ENCODE measurements at regions not wholly inside any gene's neighbourhood (a gene's known extent, or its start where the extent isn't known, plus 50 kb on each side); places are given as distances from the start of the nearest gene placed in this dataset.

DNA sequence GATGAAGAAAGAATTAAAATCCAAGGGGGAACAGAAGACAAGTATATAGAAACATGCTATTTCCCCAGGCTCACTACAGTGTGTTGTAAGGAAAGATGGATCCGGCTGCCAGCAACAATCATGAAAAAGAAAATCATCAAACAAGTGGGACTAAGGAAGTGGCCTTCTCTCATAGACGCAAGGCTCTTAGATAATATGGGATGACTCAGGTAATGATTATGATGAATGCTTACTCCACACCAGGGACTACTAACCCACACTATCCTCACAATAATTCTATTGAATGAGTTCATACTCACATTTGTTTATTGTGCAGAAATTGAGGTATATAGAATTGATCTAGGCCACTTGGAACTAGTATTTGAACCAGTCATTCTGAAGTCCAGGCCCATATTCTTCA is 111.2 kb upstream of the BET1 start:
- Histone ChIP-seq H3K27me3 (no peaks in the 10 kb centered on the region), H3K4me1 (no peaks in the 10 kb centered on the region), H3K4me3 (no peak overlapping the region), H3K36me3 (no peaks in the 10 kb centered on the region), H3K27ac (no peak overlapping the region), H3K9me3 (no peaks in the 10 kb centered on the region)
- no peak for ATAC-seq
- no peak for DNase-seq
- intact Hi-C loops (cut with DNase I) = no loop called here
- TF ChIP-seq CTCF (IDR thresholded peaks at IDR 0.05) = no peak

GRCh38 chr7:94123136-94123535 is 119.0 kb upstream of the BET1 start:
- no peak for DNase-seq
- H3K9me3 ChIP-seq = no peaks in the 10 kb centered on the region
- H3K4me1 ChIP-seq = no peaks in the 10 kb centered on the region
- H3K4me3 ChIP-seq = no peak overlapping the region
- ATAC-seq = no peak
- no peak overlapping the region for H3K27ac ChIP-seq
- no peak for TF ChIP-seq CTCF (IDR thresholded peaks at IDR 0.05)
- intact Hi-C loops (cut with DNase I) = no loop called here
- H3K27me3 ChIP-seq = no peaks in the 10 kb centered on the region
- no peaks in the 10 kb centered on the region for H3K36me3 ChIP-seq

GRCh38 chr7:94127026-94127425 is 122.9 kb upstream of the BET1 start:
- Histone ChIP-seq H3K27ac (no peak overlapping the region), H3K4me1 (no peaks in the 10 kb centered on the region), H3K36me3 (no peaks in the 10 kb centered on the region), H3K27me3 (no peaks in the 10 kb centered on the region), H3K4me3 (no peak overlapping the region), H3K9me3 (no peaks in the 10 kb centered on the region)
- no peak for TF ChIP-seq CTCF (IDR thresholded peaks at IDR 0.05)
- intact Hi-C loops (cut with DNase I) = no loop called here
- ATAC-seq = no peak
- DNase-seq = no peak

DNA sequence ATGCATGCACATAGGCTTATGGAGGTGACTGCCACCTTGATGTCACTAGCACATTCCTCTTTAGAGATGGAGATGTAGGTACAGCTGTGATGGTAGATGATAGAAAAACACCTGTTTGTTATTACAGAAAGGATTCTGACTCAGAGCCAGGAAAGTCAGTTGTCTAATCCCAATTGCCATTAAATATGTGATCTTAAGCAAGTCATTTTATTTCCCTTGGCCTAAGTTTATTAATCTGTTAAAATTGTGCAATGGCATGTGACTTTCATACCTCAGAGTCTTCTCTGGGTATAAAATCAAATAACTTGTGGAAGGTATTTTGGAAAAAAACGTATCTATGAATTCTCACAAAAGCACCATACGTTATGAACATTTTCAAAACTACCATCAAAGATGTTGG is 123.9 kb upstream of the BET1 start:
- DNase-seq = no peak
- no peaks in the 10 kb centered on the region for H3K4me1 ChIP-seq
- no peak for TF ChIP-seq CTCF (IDR thresholded peaks at IDR 0.05)
- H3K27me3 ChIP-seq = no peaks in the 10 kb centered on the region
- no peak for ATAC-seq
- no peaks in the 10 kb centered on the region for H3K36me3 ChIP-seq
- H3K9me3 ChIP-seq = no peaks in the 10 kb centered on the region
- intact Hi-C loops (cut with DNase I) = no loop called here
- no peak overlapping the region for H3K4me3 ChIP-seq
- H3K27ac ChIP-seq = no peak overlapping the region

DNA sequence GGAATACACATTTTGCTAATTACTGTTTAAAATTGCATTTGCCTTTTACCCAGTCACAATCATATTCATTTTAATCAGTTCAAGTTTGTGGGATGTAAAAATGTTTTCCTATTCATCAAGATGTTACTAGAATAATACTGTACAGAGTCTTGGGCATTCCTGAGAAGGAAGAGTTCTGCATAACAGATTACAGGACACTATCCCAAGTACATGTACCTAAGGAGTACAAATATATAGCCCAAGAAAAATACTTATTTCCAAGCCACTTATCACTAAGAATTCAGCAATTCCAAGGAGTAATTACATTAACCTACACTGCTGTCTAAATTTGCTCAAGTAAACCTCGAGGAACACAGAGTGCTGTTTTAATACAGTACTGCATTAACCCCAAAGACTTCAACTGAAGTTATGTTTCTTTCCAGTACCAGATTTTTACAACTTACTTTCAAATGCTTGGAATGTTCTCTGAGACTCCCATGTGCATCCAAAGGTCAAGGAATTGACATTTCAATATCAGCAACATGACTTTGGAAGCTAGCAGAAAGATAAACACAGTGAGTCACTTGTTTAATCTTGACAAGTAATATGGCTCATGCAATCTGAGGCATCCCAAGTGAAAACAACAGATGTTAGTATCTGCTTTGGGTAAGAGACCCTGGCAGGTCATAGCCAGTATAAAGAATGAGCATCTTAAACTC is 125.4 kb upstream of the BET1 start:
- H3K27me3 ChIP-seq = no peaks in the 10 kb centered on the region
- H3K4me3 ChIP-seq = no peak overlapping the region
- intact Hi-C loops (cut with DNase I) = no loop called here
- DNase-seq (no peak), ATAC-seq (no peak)
- TF ChIP-seq CTCF (IDR thresholded peaks at IDR 0.05) = no peak
- H3K9me3 ChIP-seq = no peaks in the 10 kb centered on the region
- no peaks in the 10 kb centered on the region for H3K4me1 ChIP-seq
- no peaks in the 10 kb centered on the region for H3K36me3 ChIP-seq
- no peak overlapping the region for H3K27ac ChIP-seq

Data from left lung (tissue), 4 donors.